Natural killer cell treated with Interleukin-12 subunit alpha and Interleukin-12 subunit beta and Interleukin-15 and Interleukin-18, amount 100 ng/mL, for 72 hours (primary cell): ENCODE measurements at regions not wholly inside any gene's neighbourhood (a gene's known extent, or its start where the extent isn't known, plus 50 kb on each side); places are given as distances from the start of the nearest gene placed in this dataset.
"Not testable (repeated sequence)": the region's sequence is repeated elsewhere in the genome, so short reads cannot be mapped to it uniquely, and the experiment has no call there.

Experiments
- ATAC-seq, 2 donors: fragments of 150-1000 bp; cut with Tn5 transposase in 1 of 2; sonication (Bioruptor Pico), chemical (Tn5 transposase) in 1 of 2; 2 replicates each; pipeline ENCODE4 v1.10.0; 2021
- DNase-seq: peaks from one replicate; pipeline ENCODE4 v3.0.0; 2022; ENCODE audit warnings: low spot score
- H3K27ac Mint-ChIP-seq, 2 donors: 1 replicate in 1 of 2; 2 replicates in 1 of 2; pipeline ENCODE4 v1.8.0; 2022; ENCODE audit warnings: mixed read lengths in 2 of 2, mild to moderate bottlenecking in 1 of 2, moderate library complexity in 1 of 2
- H3K27me3 Mint-ChIP-seq, 2 donors: 1 replicate in 1 of 2; 2 replicates in 1 of 2; pipeline ENCODE4 v1.8.0; 2022; ENCODE audit warnings: mixed read lengths in 2 of 2
- H3K36me3 Mint-ChIP-seq: one replicate; pipeline ENCODE4 v1.8.0; 2022; ENCODE audit warnings: mixed read lengths
- H3K4me1 Mint-ChIP-seq, 2 donors: 1 replicate in 1 of 2; 2 replicates in 1 of 2; pipeline ENCODE4 v1.8.0; 2022; ENCODE audit warnings: low read depth in 2 of 2, mixed read lengths in 2 of 2, mild to moderate bottlenecking in 1 of 2
- H3K4me3 Mint-ChIP-seq: one replicate; pipeline ENCODE4 v1.8.0; 2022; ENCODE audit warnings: mixed read lengths
- H3K9me3 Mint-ChIP-seq: 2 replicates; pipeline ENCODE4 v1.8.0; 2022; ENCODE audit warnings: mixed read lengths

DNA sequence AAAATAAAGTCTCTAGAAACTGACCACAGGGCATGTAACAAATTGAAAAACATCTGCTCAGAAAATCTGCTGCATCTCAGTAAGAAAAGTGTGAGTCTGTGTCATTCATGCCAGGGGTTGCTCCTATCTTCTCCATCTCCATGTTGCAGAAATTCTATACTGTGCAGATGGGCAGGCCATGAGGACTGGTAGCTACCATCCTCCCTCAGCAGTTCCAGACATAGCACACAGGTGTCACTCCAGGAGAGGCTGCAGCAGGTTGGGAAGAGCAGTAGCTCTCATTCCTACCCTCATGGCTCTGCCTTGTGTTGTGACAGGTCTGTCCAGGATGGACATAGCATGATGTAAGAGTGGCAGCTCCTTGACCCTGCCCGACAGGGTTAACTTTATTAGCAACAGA is 173.4 kb downstream of the NDUFS4 start:
- no peaks in the 10 kb centered on the region for H3K9me3 Mint-ChIP-seq
- ATAC-seq (no peak), DNase-seq (no peak)
- H3K4me3 Mint-ChIP-seq = no peak overlapping the region
- no peak overlapping the region for H3K27ac Mint-ChIP-seq
- H3K36me3 Mint-ChIP-seq = no peaks in the 10 kb centered on the region
- no peaks in the 10 kb centered on the region for H3K4me1 Mint-ChIP-seq
- H3K27me3 Mint-ChIP-seq = peaks cover 0 to 17% of the 10 kb centered on the region in 2 donors

DNA sequence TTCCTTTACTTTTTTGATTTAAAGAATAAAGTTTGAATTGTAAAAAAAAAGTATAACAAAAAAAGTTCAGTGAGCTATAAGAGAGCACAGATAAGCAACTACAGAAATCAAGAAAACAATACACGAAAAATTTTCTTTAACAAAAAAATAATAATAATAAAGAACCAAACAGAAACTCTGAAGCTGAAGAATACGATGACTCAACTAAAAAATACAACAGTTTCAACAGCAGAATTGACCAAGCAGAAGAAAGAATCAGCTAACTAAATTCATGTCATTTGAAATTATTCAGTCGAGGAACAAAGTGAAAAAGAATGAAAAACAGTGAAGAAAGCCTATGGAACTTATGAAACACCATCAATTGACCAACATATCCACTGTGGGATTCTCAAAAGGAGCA is 177.7 kb downstream of the NDUFS4 start:
- ATAC-seq = no peak
- H3K4me1 Mint-ChIP-seq = no peaks in the 10 kb centered on the region

DNA sequence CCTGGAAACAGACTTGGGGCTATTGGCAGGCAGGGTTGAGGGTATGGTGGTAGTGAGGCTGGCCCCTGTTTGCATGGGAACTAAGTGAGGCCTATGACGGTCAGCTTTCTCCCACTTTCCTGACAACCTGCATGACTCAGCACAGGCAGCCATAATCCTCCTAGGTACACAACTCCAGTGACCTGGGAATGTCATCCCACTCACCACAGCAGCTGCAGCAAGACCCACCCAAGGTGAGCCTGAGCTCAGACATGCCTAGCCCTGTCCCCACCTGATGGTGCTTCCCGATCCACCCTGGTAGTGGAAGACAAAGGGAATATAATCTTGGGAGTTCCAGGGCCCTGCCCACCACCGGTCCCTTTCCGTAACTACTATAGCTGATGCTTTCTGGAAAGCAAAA is 178.7 kb downstream of the NDUFS4 start:
- H3K27me3 Mint-ChIP-seq = peaks cover 0 to 27% of the 10 kb centered on the region in 2 donors
- H3K4me3 Mint-ChIP-seq = no peak overlapping the region
- H3K27ac Mint-ChIP-seq = no peak overlapping the region
- DNase-seq (no peak), ATAC-seq (no peak)
- H3K4me1 Mint-ChIP-seq = no peaks in the 10 kb centered on the region
- peaks cover 19% of the 10 kb centered on the region for H3K9me3 Mint-ChIP-seq
- peaks cover 13% of the 10 kb centered on the region for H3K36me3 Mint-ChIP-seq

More for the DNA sequence above, 177.7 kb downstream of the NDUFS4 start:
- H3K4me3 Mint-ChIP-seq = no peak overlapping the region
- no peak overlapping the region for H3K27ac Mint-ChIP-seq
- H3K9me3 Mint-ChIP-seq = peaks cover 19% of the 10 kb centered on the region
- DNase-seq = no peak
- H3K36me3 Mint-ChIP-seq = peaks cover 13% of the 10 kb centered on the region
- peaks cover 0 to 28% of the 10 kb centered on the region in 2 donors for H3K27me3 Mint-ChIP-seq

DNA sequence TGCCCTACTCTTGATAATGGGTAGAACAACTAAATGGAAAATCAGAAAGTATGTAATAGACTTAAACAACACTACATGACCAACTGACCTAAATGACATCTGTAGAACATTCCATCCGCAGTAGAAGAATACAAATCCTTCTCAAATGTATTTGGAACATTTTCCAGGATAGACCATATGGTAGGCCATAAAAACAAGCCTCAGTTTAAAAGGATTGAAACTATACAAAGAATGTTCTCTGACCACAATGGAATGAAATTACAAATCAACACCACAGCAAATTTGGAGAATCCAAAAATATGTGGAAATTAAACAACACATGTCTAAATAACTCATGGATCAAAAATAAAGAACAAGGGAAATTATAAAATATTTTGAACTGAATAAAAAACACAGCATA is 189.2 kb downstream of the NDUFS4 start:
- H3K4me3 Mint-ChIP-seq = no peak overlapping the region
- ATAC-seq = no peak

DNA sequence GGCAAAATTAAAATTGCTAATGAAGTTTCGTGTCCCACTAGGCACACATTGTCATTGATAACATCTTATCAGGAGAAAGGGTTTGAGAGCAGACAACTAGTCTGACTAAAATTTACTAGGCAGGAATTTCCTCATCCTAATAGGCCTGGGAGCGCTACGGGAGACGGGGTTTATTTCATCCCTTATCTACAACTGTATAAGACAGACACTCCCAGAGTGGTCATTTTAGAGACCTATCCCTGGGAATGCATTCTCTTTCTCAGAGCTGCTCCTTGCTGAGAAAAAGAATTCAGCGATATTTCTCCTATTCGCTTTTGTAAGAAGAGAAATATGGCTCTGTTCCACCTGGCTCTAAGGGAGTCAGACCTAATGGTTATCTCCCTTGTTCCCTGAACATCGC is 191.8 kb downstream of the NDUFS4 start:
- not testable (repeated sequence) for DNase-seq, H3K4me3 Mint-ChIP-seq, H3K4me1 Mint-ChIP-seq, H3K27ac Mint-ChIP-seq, H3K27me3 Mint-ChIP-seq, ATAC-seq
- Mint-ChIP-seq H3K9me3 (peaks cover 27% of the 10 kb centered on the region), H3K36me3 (peaks cover 20% of the 10 kb centered on the region)

More for the DNA sequence above, 189.2 kb downstream of the NDUFS4 start:
- H3K27me3 Mint-ChIP-seq = peaks cover 0 to 7% of the 10 kb centered on the region in 2 donors
- H3K9me3 Mint-ChIP-seq = peaks cover 27% of the 10 kb centered on the region
- no peak overlapping the region for H3K27ac Mint-ChIP-seq
- H3K4me1 Mint-ChIP-seq = no peaks in the 10 kb centered on the region
- H3K36me3 Mint-ChIP-seq = peaks cover 19% of the 10 kb centered on the region
- DNase-seq = no peak

DNA sequence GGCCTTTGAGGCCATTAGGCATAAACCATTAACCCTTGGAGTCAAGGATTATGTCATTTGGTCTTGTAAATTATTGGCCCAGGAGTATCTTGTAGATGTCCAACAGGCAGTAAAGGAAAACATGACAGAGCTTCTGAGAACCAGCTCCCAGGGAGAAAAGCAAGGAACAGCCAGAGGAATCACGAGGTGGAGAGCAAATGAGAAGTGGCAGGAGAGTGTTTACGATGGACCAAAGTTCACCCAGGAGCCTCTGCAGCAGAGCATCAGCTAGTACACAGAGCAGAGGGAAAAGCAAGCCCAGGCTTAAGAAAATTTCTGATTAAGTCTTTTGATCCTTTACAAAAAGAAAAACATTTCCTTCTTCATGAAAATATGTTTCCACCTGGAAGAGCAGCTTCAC is 206.2 kb downstream of the NDUFS4 start:
- Mint-ChIP-seq H3K27me3 (peaks cover 0 to 16% of the 10 kb centered on the region in 2 donors), H3K27ac (no peak overlapping the region), H3K4me3 (no peak overlapping the region), H3K4me1 (no peaks in the 10 kb centered on the region), H3K9me3 (peaks cover 4% of the 10 kb centered on the region), H3K36me3 (no peaks in the 10 kb centered on the region)
- no peak for DNase-seq
- ATAC-seq = no peak

DNA sequence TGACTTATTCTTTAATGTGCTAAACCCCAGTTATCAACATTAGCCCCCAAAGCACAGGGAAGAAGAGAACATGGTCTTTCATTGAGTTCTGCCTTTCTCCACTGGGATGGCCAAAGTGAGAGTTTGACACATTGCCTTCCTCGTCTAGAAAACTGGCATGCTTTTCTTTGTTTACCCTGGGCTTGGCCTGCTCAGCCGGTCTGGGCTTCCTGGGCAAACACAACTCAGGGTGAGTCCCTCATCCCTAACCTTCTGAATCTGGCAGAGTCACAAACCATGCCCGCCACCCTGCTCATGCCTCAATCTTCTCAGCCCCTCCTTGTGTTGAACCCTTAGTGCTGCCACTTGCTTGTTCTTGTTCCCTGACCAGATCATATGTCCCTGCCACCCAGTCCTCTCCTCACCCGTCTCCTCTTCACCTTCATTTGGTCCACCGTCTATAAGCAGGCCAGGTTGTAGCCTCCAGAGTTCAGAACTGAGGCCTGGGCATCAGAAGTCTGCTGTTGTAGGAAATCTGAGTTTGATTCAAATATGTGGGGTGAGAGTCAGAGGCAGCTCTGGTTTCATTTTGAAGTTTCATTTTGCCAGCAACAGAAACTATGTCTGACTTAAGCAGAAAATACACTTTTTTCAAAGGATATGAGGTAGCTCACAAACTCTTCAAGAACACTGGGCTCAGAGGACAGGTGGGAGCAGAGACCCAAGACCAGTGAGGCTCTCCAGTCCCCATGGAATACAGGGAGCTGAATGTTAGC is 217.6 kb downstream of the NDUFS4 start:
- Mint-ChIP-seq H3K9me3 (no peaks in the 10 kb centered on the region), H3K36me3 (no peaks in the 10 kb centered on the region), H3K4me3 (no peak overlapping the region), H3K27ac (no peak overlapping the region), H3K27me3 (peaks cover 0 to 3% of the 10 kb centered on the region in 2 donors), H3K4me1 (peaks cover 4 to 11% of the 10 kb centered on the region in 2 donors)
- DNase-seq (no peak), ATAC-seq (peak in 1 of 2 donors; percentile 50)

DNA sequence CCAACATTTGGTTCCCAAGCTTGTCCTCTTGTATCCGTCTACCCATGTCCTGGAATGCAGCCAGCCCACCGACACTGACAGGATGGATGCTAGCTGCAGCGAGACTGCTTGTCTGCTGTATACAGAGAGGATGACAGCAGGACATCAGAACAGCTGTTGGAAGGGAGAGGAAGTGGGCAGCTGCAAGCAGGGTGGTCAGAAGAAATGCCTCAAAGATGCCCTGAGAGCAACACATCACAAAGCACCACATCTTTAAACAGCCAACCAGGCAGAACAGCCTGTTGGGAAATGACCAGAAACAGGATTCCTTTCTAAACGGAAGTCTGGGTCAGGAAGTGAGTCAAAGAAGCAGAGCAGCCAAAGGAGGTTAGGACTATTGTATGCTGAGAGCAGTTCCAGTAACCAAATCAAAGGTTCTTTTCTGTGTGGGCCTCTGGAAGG is 219.1 kb downstream of the NDUFS4 start:
- Mint-ChIP-seq H3K27ac (no peak overlapping the region), H3K9me3 (no peaks in the 10 kb centered on the region), H3K27me3 (peaks cover 0 to 6% of the 10 kb centered on the region in 2 donors), H3K36me3 (no peaks in the 10 kb centered on the region), H3K4me3 (no peak overlapping the region), H3K4me1 (peaks cover 4 to 11% of the 10 kb centered on the region in 2 donors)
- peak; percentile 16 to 43 for ATAC-seq
- DNase-seq = no peak

DNA sequence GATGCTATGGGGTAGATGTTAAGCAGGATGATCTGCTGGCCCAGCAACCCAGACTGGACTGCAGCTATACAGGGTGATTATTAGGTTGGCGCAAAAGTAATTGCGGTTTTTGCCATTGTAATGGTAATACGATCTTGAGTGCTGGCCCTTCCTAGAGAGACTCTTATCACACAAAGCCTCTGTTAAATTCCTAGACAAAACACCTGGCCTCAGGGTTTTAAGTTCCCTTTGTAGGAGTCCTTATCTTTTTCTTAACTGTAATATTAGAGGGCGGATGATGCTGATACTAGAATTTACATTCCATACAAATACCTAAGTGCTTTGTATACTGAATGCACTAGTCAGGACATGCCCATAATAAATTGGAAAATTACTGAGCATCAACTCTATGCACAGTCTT is 222.2 kb downstream of the NDUFS4 start:
- Mint-ChIP-seq H3K27ac (no peak overlapping the region), H3K4me3 (no peak overlapping the region), H3K27me3 (peaks cover 13 to 14% of the 10 kb centered on the region in 2 donors), H3K9me3 (no peaks in the 10 kb centered on the region), H3K4me1 (peaks cover 4 to 11% of the 10 kb centered on the region in 2 donors), H3K36me3 (peaks cover under 1% of the 10 kb centered on the region)
- ATAC-seq = no peak
- DNase-seq = no peak

DNA sequence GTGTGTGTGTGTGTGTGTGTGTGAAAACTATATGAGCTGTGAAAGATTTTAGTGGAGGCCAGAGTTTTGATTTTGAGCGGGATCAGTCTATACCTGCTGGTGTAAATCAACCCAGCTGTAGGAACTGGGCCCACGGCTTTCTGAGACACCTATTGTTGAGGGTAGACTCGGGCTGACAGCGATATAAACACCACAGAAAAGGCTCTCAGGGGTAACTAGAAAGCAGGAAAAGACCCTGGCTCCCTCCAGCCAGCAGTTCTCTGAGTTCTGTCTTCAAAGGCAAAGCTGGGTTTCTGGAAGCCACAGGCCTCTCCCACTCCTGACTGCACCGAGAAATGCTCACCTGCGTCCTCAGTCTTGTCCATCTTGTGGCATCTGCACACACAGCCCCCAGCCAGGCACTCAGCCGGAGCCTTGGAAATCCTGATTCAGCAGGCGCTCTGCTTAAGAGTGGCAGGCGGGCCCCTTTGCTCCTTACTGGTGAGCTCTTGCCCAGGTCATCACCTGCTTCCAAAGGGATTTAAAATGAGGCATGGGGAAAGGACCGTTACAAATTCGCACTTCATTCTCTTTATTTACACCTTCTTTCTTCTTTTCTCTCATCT is 223.3 kb downstream of the NDUFS4 start:
- peaks cover 4 to 6% of the 10 kb centered on the region in 2 donors for H3K4me1 Mint-ChIP-seq
- peaks cover 9% of the 10 kb centered on the region for H3K36me3 Mint-ChIP-seq
- no peak overlapping the region for H3K4me3 Mint-ChIP-seq
- DNase-seq (no peak), ATAC-seq (no peak)
- peaks cover 4% of the 10 kb centered on the region for H3K9me3 Mint-ChIP-seq
- H3K27me3 Mint-ChIP-seq = peaks cover 19 to 22% of the 10 kb centered on the region in 2 donors
- H3K27ac Mint-ChIP-seq = no peak overlapping the region

DNA sequence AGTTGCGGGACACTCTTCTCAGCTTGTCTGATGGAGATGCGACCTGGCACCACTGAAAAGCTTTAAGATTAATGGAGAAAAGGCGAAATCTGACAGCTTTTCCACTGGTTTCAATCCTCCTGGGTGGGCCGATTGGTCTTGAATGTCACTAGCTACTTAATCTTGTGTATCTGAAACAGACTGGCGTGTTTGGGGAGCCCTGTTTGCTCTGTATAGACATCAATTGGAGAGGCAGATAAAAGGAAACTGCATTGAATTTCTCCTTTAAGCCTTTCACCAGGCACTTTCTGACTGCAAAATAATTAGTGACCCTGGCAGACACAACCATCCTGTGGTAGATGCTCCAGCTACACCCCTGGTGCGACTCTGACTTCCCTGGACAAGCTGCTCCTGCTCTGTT is 224.2 kb downstream of the NDUFS4 start:
- peaks cover 16 to 22% of the 10 kb centered on the region in 2 donors for H3K27me3 Mint-ChIP-seq
- DNase-seq = no peak
- ATAC-seq = no peak
- no peak overlapping the region for H3K4me3 Mint-ChIP-seq
- peaks cover under 1 to 4% of the 10 kb centered on the region in 2 donors for H3K4me1 Mint-ChIP-seq
- H3K36me3 Mint-ChIP-seq = peaks cover 9% of the 10 kb centered on the region
- H3K9me3 Mint-ChIP-seq = peaks cover 4% of the 10 kb centered on the region
- no peak overlapping the region for H3K27ac Mint-ChIP-seq

DNA sequence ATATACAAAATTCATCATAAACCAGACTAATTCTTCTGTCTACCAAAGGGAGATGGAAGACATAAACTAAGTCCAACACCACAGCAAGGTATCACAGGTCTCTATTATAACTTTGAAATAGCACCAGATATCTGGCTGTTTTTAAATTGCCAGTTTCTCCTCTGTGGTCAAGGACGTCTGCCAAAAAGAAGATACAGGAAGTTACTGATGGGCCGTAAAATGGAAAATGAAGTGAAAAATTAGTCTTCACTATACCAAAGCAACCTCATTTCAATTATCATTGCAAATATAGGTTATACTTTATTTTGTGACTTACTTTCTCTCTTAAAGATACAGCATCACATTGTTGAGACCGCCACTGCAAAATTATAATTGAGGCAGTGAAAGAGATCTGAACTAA is 225.5 kb downstream of the NDUFS4 start:
- Mint-ChIP-seq H3K27ac (no peak overlapping the region), H3K27me3 (peaks cover 18 to 22% of the 10 kb centered on the region in 2 donors), H3K4me1 (no peaks in the 10 kb centered on the region), H3K36me3 (peaks cover 9% of the 10 kb centered on the region), H3K9me3 (peaks cover 4% of the 10 kb centered on the region), H3K4me3 (no peak overlapping the region)
- ATAC-seq (no peak), DNase-seq (no peak)

DNA sequence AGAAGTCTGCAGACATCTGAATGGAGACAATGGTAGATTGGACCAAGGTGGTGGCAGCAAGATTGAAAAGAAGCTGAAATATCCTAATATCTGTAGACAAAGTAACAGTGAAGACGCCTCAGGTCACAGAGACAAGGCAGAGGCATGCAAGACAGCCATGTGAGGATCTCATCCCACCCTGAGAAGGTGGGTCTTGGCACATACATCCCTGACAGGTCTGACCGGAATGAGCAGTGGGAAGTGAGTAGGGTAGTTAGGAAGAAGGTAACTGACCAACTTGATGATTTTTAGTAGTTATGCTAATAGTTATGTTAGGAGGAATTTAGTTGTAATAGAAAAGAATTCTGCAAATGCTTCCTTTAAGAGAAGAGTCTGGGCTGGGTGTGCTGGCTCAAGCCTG is 229.6 kb downstream of the NDUFS4 start:
- Mint-ChIP-seq H3K4me3 (no peak overlapping the region), H3K36me3 (peaks cover 9% of the 10 kb centered on the region), H3K4me1 (no peaks in the 10 kb centered on the region), H3K9me3 (peaks cover 4% of the 10 kb centered on the region), H3K27ac (no peak overlapping the region), H3K27me3 (peaks cover 16 to 22% of the 10 kb centered on the region in 2 donors)
- no peak for DNase-seq
- no peak for ATAC-seq

DNA sequence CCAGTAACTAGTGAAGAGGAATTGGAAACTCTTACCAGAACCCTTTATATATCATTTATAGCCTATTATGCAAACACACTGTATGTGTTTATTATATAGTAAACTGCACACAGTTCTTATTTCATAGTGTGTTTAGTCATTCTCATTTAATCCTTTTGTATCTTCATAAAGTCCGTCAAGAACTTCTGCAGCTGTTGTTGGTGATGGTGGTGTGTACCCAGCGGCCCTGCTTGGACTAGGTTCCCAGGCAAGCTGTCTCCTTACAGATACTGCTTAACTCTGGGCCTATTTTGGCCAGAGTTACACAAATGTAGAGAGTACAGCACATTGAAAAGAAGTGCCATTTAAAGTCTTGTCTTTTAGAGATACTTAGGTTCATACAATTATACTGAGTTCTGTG is 231.9 kb downstream of the NDUFS4 start:
- Mint-ChIP-seq H3K27me3 (peaks cover 8 to 10% of the 10 kb centered on the region in 2 donors), H3K27ac (no peak overlapping the region), H3K4me3 (no peak overlapping the region), H3K9me3 (peaks cover 4% of the 10 kb centered on the region), H3K4me1 (no peaks in the 10 kb centered on the region), H3K36me3 (peaks cover 9% of the 10 kb centered on the region)
- DNase-seq = no peak
- no peak for ATAC-seq
